Vagina (tissue), 2 donors: ENCODE measurements at regions not wholly inside any gene's neighbourhood (a gene's known extent, or its start where the extent isn't known, plus 50 kb on each side); places are given as distances from the start of the nearest gene placed in this dataset.

ENCODE experiments used
- POLR2A ChIP-seq, 2 donors: fragments of 450-650 bp; IDR thresholded peaks; one replicate each; pipeline ENCODE4 v1.6.1; 2017; ENCODE audit warnings: antibody characterized with exemption in 2 of 2, mild to moderate bottlenecking in 2 of 2, moderate library complexity in 2 of 2
- POLR2AphosphoS5 ChIP-seq, 2 donors: sonication (generic); formaldehyde crosslinking; IDR thresholded peaks; one replicate each; pipeline ENCODE4 v1.9.0; 2017; ENCODE audit warnings: antibody characterized with exemption in 2 of 2, mild to moderate bottlenecking in 2 of 2, low read depth in 1 of 2; ENCODE audit not compliant: insufficient read depth in 1 of 2
- TF ChIP-seq, protein P1 (sequence below), 3 experiments: fragments of 450-650 bp in 2 of 3; fragments of 200-600 bp in 1 of 3; sonication (generic) in 1 of 3; IDR thresholded peaks; one replicate each; pipeline ENCODE4 v1.5.1; 2017 to 2019; ENCODE audit warnings: antibody characterized with exemption in 3 of 3, mild to moderate bottlenecking in 2 of 3, moderate library complexity in 2 of 3

DNA sequence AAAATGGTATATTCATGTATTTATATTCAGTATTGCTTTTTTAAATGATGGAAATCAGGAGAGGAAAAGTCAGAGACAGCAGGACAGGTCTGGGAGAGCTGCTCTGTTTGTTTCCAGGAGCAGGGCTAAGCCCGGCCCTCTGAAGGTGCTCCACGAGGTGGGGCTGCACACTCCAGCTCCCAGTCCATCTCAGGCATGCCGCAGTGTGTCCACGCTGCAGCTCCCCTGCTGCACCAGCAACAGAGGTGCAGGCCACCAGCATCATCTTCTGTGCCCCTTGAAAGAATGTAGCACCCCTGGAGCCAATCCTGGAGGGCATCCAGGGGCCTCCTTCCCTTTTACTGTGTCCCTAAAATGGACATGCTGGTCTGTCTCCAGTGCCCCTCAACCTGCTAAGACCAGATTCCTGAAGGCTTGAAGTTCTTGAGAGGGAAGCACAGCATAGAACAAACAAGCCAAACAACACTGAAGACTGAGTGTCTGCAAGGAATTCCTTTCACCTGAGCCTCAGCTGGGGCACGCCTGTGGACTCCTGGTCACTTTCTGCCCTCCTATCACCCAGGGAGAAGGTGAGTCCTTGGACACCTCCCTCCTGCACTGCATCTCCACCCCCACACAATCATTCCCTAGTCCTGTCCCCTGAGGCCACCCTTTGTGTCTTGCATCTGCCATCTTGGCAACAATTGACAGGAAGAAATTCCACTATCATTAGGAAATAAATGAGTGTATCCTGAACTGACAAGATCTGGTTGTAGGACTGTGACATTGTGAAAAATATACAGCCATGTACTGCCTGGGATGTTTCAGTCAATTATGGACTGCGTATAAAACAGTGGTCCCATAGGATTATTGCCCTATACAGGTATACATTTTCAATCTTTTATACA, 100.5 kb downstream of the CXCL12 start:
- no peak for TF ChIP-seq POLR2AphosphoS5 (IDR thresholded peaks at IDR 0.05; ENCODE audit: insufficient read depth in 1 of 2, low read depth in 1 of 2)
- TF ChIP-seq, protein P1, sequence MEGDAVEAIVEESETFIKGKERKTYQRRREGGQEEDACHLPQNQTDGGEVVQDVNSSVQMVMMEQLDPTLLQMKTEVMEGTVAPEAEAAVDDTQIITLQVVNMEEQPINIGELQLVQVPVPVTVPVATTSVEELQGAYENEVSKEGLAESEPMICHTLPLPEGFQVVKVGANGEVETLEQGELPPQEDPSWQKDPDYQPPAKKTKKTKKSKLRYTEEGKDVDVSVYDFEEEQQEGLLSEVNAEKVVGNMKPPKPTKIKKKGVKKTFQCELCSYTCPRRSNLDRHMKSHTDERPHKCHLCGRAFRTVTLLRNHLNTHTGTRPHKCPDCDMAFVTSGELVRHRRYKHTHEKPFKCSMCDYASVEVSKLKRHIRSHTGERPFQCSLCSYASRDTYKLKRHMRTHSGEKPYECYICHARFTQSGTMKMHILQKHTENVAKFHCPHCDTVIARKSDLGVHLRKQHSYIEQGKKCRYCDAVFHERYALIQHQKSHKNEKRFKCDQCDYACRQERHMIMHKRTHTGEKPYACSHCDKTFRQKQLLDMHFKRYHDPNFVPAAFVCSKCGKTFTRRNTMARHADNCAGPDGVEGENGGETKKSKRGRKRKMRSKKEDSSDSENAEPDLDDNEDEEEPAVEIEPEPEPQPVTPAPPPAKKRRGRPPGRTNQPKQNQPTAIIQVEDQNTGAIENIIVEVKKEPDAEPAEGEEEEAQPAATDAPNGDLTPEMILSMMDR (IDR thresholded peaks at IDR 0.05), result no peak
- TF ChIP-seq POLR2A (IDR thresholded peaks at IDR 0.05), result no peak
